ENCODE measurements at regions not wholly inside any gene's neighbourhood (a gene's known extent, or its start where the extent isn't known, plus 50 kb on each side); places are given as distances from the start of the nearest gene placed in this dataset.

- FAIRE-seq (no peak), DNase-seq (ENCODE audit: insufficient read length, low spot score) (no peak)
These were observed 933.4 kb downstream of the SLITRK6 start for GRCh38 chr13:84865783-84866221.

DNA sequence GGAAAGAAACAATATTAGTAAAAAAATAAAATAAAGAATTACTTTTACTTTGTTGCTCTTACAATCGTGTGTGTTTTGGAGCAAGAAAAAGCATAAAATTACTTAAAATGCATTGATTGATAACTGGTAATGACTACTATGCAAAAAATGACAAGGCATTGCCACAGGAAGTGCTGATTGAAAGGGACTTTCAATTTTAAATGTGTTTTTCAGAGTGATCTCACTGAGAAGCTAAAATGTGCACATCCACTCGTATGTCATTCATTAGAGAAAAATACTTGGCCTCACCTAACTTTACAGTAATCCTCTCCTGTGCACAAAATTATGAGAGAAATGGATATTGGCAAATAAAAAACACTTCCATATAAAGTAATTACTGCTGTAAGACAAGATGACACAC, 934.9 kb downstream of the SLITRK6 start:
- no peak for DNase-seq (ENCODE audit: insufficient read length, low spot score)
- FAIRE-seq = no peak
- TF ChIP-seq PAX5 (IDR thresholded peaks at IDR 0.05; ENCODE audit: insufficient read depth, low read length, severe bottlenecking) = no peak
- no peak for TF ChIP-seq SPI1 (IDR thresholded peaks at IDR 0.05; ENCODE audit: low read depth, low read length)
- no peak for TF ChIP-seq TAF1 (IDR thresholded peaks at IDR 0.05; ENCODE audit: low read depth, low read length)
- no peak for TF ChIP-seq POLR2A (IDR thresholded peaks at IDR 0.05; ENCODE audit: low read depth, low read length)
- TF ChIP-seq POLR2AphosphoS5 (IDR thresholded peaks at IDR 0.05; ENCODE audit: low read depth, low read length) = no peak
- no peak for TF ChIP-seq POU2F2 (IDR thresholded peaks at IDR 0.05; ENCODE audit: low read depth, low read length)

More at GRCh38 chr13:84865783-84866221, 933.4 kb downstream of the SLITRK6 start:
- no peak for TF ChIP-seq SPI1 (IDR thresholded peaks at IDR 0.05; ENCODE audit: low read depth, low read length)
- no peak for TF ChIP-seq POLR2A (IDR thresholded peaks at IDR 0.05; ENCODE audit: low read depth, low read length)
- TF ChIP-seq POU2F2 (IDR thresholded peaks at IDR 0.05; ENCODE audit: low read depth, low read length) = no peak
- no peak for TF ChIP-seq TAF1 (IDR thresholded peaks at IDR 0.05; ENCODE audit: low read depth, low read length)
- TF ChIP-seq PAX5 (IDR thresholded peaks at IDR 0.05; ENCODE audit: insufficient read depth, low read length, severe bottlenecking) = no peak
- no peak for TF ChIP-seq POLR2AphosphoS5 (IDR thresholded peaks at IDR 0.05; ENCODE audit: low read depth, low read length)

DNA sequence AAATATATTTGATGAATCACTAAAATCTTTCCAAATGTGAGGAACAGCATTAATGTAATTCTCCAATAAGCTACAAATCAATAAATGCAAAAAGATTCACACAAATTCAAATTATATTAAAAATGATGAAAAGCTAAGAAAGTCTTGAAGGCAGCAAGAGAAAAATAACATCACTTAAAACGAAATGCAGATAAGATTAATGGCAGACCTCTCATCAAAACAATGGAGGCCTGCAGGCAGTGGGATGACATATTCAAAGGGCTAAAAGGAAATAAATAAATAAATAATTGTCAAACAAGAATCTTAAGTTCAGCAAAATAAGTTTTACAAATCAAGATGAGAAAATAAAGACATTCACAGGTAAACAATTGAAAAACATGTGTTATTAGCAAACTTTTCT, 952.1 kb downstream of the SLITRK6 start:
- DNase-seq (ENCODE audit: insufficient read length, low spot score) (no peak), FAIRE-seq (no peak)
- TF ChIP-seq POLR2AphosphoS5 (IDR thresholded peaks at IDR 0.05; ENCODE audit: low read depth, low read length) (no peak), SPI1 (IDR thresholded peaks at IDR 0.05; ENCODE audit: low read depth, low read length) (no peak), POLR2A (IDR thresholded peaks at IDR 0.05; ENCODE audit: low read depth, low read length) (no peak), PAX5 (IDR thresholded peaks at IDR 0.05; ENCODE audit: insufficient read depth, low read length, severe bottlenecking) (no peak), POU2F2 (IDR thresholded peaks at IDR 0.05; ENCODE audit: low read depth, low read length) (no peak), TAF1 (IDR thresholded peaks at IDR 0.05; ENCODE audit: low read depth, low read length) (no peak)

DNA sequence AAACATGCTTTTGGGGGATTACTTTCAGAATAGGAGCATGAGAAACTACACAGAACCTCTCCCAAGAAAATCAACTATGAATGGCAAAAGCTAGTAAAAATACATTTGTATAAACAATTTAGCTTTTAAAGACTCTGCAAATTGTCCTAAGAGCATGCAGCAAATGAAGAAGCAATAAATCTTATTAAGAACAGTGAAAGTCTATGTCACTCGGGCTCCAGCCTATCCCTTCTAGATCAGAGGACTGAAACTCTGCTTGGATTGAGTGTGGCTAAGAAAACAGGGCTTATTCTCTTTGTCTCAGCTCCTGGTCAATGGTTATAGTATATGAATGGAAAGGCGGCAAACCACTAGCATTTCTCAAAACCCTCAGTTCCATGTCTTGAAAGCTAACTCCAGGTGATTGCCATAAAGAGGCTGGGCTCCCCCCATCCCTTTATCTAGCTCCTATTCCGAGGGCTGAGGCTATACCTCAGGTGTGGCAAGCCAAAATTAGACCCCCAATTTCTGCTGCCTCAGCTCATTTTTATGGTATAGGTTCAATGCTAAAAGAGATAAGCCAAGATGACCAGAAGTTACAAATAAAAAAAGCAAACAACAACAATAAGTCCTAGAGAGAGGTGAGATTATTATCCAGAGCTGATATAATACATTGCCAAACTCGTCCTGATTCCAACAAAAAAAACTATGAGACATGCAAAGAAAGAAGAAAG, 953.2 kb downstream of the SLITRK6 start:
- TF ChIP-seq POLR2A (IDR thresholded peaks at IDR 0.05; ENCODE audit: low read depth, low read length) (no peak), PAX5 (IDR thresholded peaks at IDR 0.05; ENCODE audit: insufficient read depth, low read length, severe bottlenecking) (no peak), TAF1 (IDR thresholded peaks at IDR 0.05; ENCODE audit: low read depth, low read length) (no peak)
- FAIRE-seq (no peak), DNase-seq (ENCODE audit: insufficient read length, low spot score) (no peak)

- no peak for DNase-seq (ENCODE audit: insufficient read length, low spot score)
- FAIRE-seq = no peak
- TF ChIP-seq TAF1 (IDR thresholded peaks at IDR 0.05; ENCODE audit: low read depth, low read length) (no peak), PAX5 (IDR thresholded peaks at IDR 0.05; ENCODE audit: insufficient read depth, low read length, severe bottlenecking) (no peak), POLR2AphosphoS5 (IDR thresholded peaks at IDR 0.05; ENCODE audit: low read depth, low read length) (no peak), SPI1 (IDR thresholded peaks at IDR 0.05; ENCODE audit: low read depth, low read length) (no peak), POU2F2 (IDR thresholded peaks at IDR 0.05; ENCODE audit: low read depth, low read length) (no peak), POLR2A (IDR thresholded peaks at IDR 0.05; ENCODE audit: low read depth, low read length) (no peak)
These were observed 954.7 kb downstream of the SLITRK6 start for GRCh38 chr13:84844473-84844872.

GRCh38 chr13:84843368-84843767, 955.9 kb downstream of the SLITRK6 start:
- TF ChIP-seq PAX5 (IDR thresholded peaks at IDR 0.05; ENCODE audit: insufficient read depth, low read length, severe bottlenecking) = no peak
- TF ChIP-seq POLR2AphosphoS5 (IDR thresholded peaks at IDR 0.05; ENCODE audit: low read depth, low read length) = no peak
- TF ChIP-seq SPI1 (IDR thresholded peaks at IDR 0.05; ENCODE audit: low read depth, low read length) = no peak
- no peak for TF ChIP-seq POLR2A (IDR thresholded peaks at IDR 0.05; ENCODE audit: low read depth, low read length)
- no peak for TF ChIP-seq POU2F2 (IDR thresholded peaks at IDR 0.05; ENCODE audit: low read depth, low read length)
- TF ChIP-seq TAF1 (IDR thresholded peaks at IDR 0.05; ENCODE audit: low read depth, low read length) = no peak
- no peak for DNase-seq (ENCODE audit: insufficient read length, low spot score)
- no peak for FAIRE-seq

- no peak for FAIRE-seq
- TF ChIP-seq POLR2A (IDR thresholded peaks at IDR 0.05; ENCODE audit: low read depth, low read length) = no peak
- TF ChIP-seq POU2F2 (IDR thresholded peaks at IDR 0.05; ENCODE audit: low read depth, low read length) = no peak
- TF ChIP-seq TAF1 (IDR thresholded peaks at IDR 0.05; ENCODE audit: low read depth, low read length) = no peak
- TF ChIP-seq POLR2AphosphoS5 (IDR thresholded peaks at IDR 0.05; ENCODE audit: low read depth, low read length) = no peak
- TF ChIP-seq SPI1 (IDR thresholded peaks at IDR 0.05; ENCODE audit: low read depth, low read length) = no peak
- no peak for TF ChIP-seq PAX5 (IDR thresholded peaks at IDR 0.05; ENCODE audit: insufficient read depth, low read length, severe bottlenecking)
- no peak for DNase-seq (ENCODE audit: insufficient read length, low spot score)
These were observed 951.9 kb upstream of the SLITRK1 start for GRCh38 chr13:84834201-84834600.

DNA sequence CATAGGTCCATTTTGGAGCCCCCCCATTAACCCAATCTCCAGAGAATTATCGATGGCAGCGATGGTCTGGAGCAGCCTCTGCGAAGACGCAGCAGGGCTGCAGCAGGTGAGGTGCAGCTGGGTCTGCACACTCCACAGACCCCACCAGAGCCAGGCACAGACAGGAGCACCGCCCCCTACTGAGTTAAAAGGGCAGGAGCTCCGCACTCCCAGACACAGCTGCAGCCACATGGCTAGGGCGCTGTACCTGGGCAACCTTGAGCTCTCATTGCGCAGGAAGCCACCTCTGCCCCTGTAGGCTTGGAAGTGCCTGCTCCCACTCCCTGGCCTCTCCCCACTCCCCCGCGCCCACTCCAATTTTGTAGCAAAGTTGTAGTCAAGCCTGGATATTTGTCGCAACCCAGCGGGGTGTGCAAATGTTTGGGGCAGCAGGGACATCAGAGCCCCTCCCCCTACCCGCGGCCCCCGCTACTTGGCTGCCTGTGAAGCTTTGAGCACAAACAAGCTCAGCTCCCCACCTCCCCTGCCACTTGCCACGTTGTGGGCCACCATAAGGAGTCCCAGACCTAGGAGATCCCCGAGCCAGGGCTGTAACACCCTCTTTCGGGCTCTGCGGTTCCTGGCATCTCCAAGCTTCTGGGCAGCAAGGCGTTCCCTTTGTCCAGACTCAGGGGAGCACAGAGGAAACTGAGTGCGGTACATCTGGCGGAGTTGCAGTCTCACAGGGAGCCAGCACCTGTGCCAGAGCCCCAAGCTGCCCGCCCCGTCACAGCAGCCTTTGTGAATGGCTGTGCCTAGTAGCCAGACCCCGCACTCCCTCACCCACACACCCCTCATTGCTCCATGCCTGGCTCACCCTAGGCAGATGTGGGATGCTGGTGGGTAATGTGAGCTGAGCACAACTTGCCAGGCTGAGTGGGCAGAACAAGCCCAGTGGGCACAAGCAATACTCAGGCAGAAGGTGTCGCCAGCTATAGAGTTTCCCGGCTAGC, 949.7 kb upstream of the SLITRK1 start:
- DNase-seq (ENCODE audit: insufficient read length, low spot score) (no peak), FAIRE-seq (no peak)
- TF ChIP-seq PAX5 (IDR thresholded peaks at IDR 0.05; ENCODE audit: insufficient read depth, low read length, severe bottlenecking) = no peak

GRCh38 chr13:84823528-84823927, 941.3 kb upstream of the SLITRK1 start:
- no peak for TF ChIP-seq POU2F2 (IDR thresholded peaks at IDR 0.05; ENCODE audit: low read depth, low read length)
- TF ChIP-seq SPI1 (IDR thresholded peaks at IDR 0.05; ENCODE audit: low read depth, low read length) = no peak
- TF ChIP-seq TAF1 (IDR thresholded peaks at IDR 0.05; ENCODE audit: low read depth, low read length) = no peak
- TF ChIP-seq POLR2A (IDR thresholded peaks at IDR 0.05; ENCODE audit: low read depth, low read length) = no peak
- no peak for TF ChIP-seq PAX5 (IDR thresholded peaks at IDR 0.05; ENCODE audit: insufficient read depth, low read length, severe bottlenecking)
- TF ChIP-seq POLR2AphosphoS5 (IDR thresholded peaks at IDR 0.05; ENCODE audit: low read depth, low read length) = no peak
- DNase-seq (ENCODE audit: insufficient read length, low spot score) (no peak), FAIRE-seq (no peak)

Measured in GM12891 (cell line).